GM12878 (cell line): ENCODE measurements at regions not wholly inside any gene's neighbourhood (a gene's known extent, or its start where the extent isn't known, plus 50 kb on each side); places are given as distances from the start of the nearest gene placed in this dataset.

Experiments
- BHLHE40 ChIP-seq, 2 experiments: fragments of 450-650 bp in 1 of 2; IDR thresholded peaks; 2 replicates each; pipeline ENCODE4 v1.6.1; 2011 to 2017; ENCODE audit warnings: low read depth in 2 of 2, borderline replicate concordance in 1 of 2, improper control_type of control experiment in 1 of 2, low read length in 1 of 2, mild to moderate bottlenecking in 1 of 2
- CEBPB ChIP-seq, 2 experiments: fragments of 150-350 bp in 1 of 2; IDR thresholded peaks; 2 replicates each; pipeline ENCODE4 v1.6.1; 2012 to 2014; ENCODE audit warnings: low read depth in 2 of 2, low read length in 2 of 2, borderline replicate concordance in 1 of 2, inconsistent platforms in 1 of 2
- CHD1 ChIP-seq: IDR thresholded peaks from 2 replicates; pipeline ENCODE4 v1.6.1; 2012; ENCODE audit warnings: low read depth, low read length, improper control_type of control experiment
- CHD4 ChIP-seq: fragments of 200-600 bp; sonication (generic); IDR thresholded peaks from 2 replicates; pipeline ENCODE4 v1.6.1; 2016; ENCODE audit warnings: mild to moderate bottlenecking
- GABPA ChIP-seq: IDR thresholded peaks from 2 replicates; pipeline ENCODE4 v1.6.1; 2014; ENCODE audit warnings: antibody characterized with exemption, low read depth, mild to moderate bottlenecking, inconsistent platforms
- MTA2 ChIP-seq: fragments of 450-650 bp; IDR thresholded peaks from 2 replicates; pipeline ENCODE4 v1.6.1; 2016; ENCODE audit warnings: low read depth, mild to moderate bottlenecking, moderate library complexity
- MTA3 ChIP-seq: IDR thresholded peaks from 2 replicates; pipeline ENCODE4 v1.6.1; 2012; ENCODE audit warnings: low read length, inconsistent platforms, borderline replicate concordance
- MXI1 ChIP-seq: fragments of 150-350 bp; IDR thresholded peaks from 2 replicates; pipeline ENCODE4 v1.6.1; 2011; ENCODE audit warnings: low read depth, mild to moderate bottlenecking, inconsistent platforms, low read length, improper control_type of control experiment
- NFYB ChIP-seq: IDR thresholded peaks from 2 replicates; pipeline ENCODE4 v1.6.1; 2011; ENCODE audit warnings: low read depth, mild to moderate bottlenecking, low read length, improper control_type of control experiment, moderate library complexity; ENCODE audit not compliant: insufficient read depth
- NRF1 ChIP-seq: conservative IDR thresholded peaks from 2 replicates; pipeline ENCODE4 v1.6.1; 2011; ENCODE audit warnings: mild to moderate bottlenecking, low read depth, low read length, improper control_type of control experiment
- PAX8 ChIP-seq: fragments of 450-650 bp; IDR thresholded peaks from 2 replicates; pipeline ENCODE4 v1.6.1; 2017; ENCODE audit warnings: mild to moderate bottlenecking, moderate library complexity
- RAD21 ChIP-seq: IDR thresholded peaks from 2 replicates; pipeline ENCODE4 v1.6.1; 2011; ENCODE audit warnings: mild to moderate bottlenecking, low read depth, low read length, moderate library complexity; ENCODE audit not compliant: insufficient read depth
- RUNX3 ChIP-seq: IDR thresholded peaks from 2 replicates; pipeline ENCODE4 v1.6.1; 2012; ENCODE audit warnings: low read length, inconsistent platforms
- SIN3A ChIP-seq: IDR thresholded peaks from 2 replicates; pipeline ENCODE4 v1.6.1; 2012; ENCODE audit warnings: low read depth, low read length, improper control_type of control experiment
- SREBF1 ChIP-seq: IDR thresholded peaks from 2 replicates; pipeline ENCODE4 v1.6.1; 2012; ENCODE audit warnings: mild to moderate bottlenecking, low read length
- SREBF2 ChIP-seq: IDR thresholded peaks from 2 replicates; pipeline ENCODE4 v1.6.1; 2012; ENCODE audit warnings: mild to moderate bottlenecking, low read length
- YBX1 ChIP-seq: fragments of 450-650 bp; IDR thresholded peaks from 2 replicates; pipeline ENCODE4 v1.6.1; 2016; ENCODE audit warnings: antibody characterized with exemption
- YY1 ChIP-seq: IDR thresholded peaks from 2 replicates; pipeline ENCODE4 v1.6.1; 2011; ENCODE audit warnings: low read depth, mild to moderate bottlenecking, low read length
- ZNF207 ChIP-seq: fragments of 450-650 bp; IDR thresholded peaks from 2 replicates; pipeline ENCODE4 v1.6.1; 2014; ENCODE audit warnings: antibody characterized with exemption, mild to moderate bottlenecking, borderline replicate concordance
- ZNF217 ChIP-seq: fragments of 450-650 bp; IDR thresholded peaks from 2 replicates; pipeline ENCODE4 v1.6.1; 2017; ENCODE audit warnings: antibody characterized with exemption, mild to moderate bottlenecking
- ZNF24 ChIP-seq: fragments of 450-650 bp; IDR thresholded peaks from 2 replicates; pipeline ENCODE4 v1.6.1; 2017; ENCODE audit warnings: antibody characterized with exemption, mild to moderate bottlenecking
- ZZZ3 ChIP-seq: IDR thresholded peaks from 2 replicates; pipeline ENCODE4 v1.6.1; 2011; ENCODE audit warnings: low read depth; ENCODE audit not compliant: control insufficient read depth, insufficient read length
- TF ChIP-seq, protein P1 (sequence below): fragments of 450-650 bp; IDR thresholded peaks from 2 replicates; pipeline ENCODE4 v1.6.1; 2016; ENCODE audit warnings: mild to moderate bottlenecking, moderate library complexity, borderline replicate concordance
- TF ChIP-seq, protein P2 (sequence below): IDR thresholded peaks from 2 replicates; pipeline ENCODE4 v1.6.1; 2011; ENCODE audit warnings: borderline replicate concordance, low read depth, mild to moderate bottlenecking, moderate library complexity, mixed read lengths, low read length; ENCODE audit not compliant: insufficient read depth; ENCODE audit errors: extremely low read length
- TF ChIP-seq, protein P3 (sequence below): IDR thresholded peaks from 2 replicates; pipeline ENCODE4 v1.6.1; 2011; ENCODE audit warnings: low read depth, mild to moderate bottlenecking, low read length, moderate library complexity, borderline replicate concordance; ENCODE audit errors: extremely low read depth
- TF ChIP-seq, protein P4 (sequence below): fragments of 450-650 bp; IDR thresholded peaks from 2 replicates; pipeline ENCODE4 v1.6.1; 2017; ENCODE audit warnings: mild to moderate bottlenecking, low read depth, inconsistent platforms; ENCODE audit not compliant: poor library complexity, severe bottlenecking

DNA sequence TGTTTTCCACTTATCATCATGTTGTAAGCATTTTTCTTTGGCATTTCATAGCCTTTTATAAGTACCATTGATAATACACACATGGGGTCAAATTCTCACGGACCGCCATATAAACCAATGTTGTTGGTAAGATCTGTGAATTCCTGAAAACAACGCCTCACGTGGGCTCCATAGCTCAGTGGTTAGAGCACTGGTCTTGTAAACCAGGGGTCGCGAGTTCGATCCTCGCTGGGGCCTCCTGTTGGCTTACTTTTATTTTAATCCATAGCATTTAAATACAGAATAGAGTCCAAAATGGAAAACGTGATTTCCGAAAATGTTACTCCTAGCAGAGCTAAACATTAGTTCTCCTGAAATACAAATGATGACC, 83.1 kb downstream of the HHIPL2 start (continued):
- TF ChIP-seq, protein P1, sequence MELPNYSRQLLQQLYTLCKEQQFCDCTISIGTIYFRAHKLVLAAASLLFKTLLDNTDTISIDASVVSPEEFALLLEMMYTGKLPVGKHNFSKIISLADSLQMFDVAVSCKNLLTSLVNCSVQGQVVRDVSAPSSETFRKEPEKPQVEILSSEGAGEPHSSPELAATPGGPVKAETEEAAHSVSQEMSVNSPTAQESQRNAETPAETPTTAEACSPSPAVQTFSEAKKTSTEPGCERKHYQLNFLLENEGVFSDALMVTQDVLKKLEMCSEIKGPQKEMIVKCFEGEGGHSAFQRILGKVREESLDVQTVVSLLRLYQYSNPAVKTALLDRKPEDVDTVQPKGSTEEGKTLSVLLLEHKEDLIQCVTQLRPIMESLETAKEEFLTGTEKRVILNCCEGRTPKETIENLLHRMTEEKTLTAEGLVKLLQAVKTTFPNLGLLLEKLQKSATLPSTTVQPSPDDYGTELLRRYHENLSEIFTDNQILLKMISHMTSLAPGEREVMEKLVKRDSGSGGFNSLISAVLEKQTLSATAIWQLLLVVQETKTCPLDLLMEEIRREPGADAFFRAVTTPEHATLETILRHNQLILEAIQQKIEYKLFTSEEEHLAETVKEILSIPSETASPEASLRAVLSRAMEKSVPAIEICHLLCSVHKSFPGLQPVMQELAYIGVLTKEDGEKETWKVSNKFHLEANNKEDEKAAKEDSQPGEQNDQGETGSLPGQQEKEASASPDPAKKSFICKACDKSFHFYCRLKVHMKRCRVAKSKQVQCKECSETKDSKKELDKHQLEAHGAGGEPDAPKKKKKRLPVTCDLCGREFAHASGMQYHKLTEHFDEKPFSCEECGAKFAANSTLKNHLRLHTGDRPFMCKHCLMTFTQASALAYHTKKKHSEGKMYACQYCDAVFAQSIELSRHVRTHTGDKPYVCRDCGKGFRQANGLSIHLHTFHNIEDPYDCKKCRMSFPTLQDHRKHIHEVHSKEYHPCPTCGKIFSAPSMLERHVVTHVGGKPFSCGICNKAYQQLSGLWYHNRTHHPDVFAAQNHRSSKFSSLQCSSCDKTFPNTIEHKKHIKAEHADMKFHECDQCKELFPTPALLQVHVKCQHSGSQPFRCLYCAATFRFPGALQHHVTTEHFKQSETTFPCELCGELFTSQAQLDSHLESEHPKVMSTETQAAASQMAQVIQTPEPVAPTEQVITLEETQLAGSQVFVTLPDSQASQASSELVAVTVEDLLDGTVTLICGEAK, result peak; percentile 55; the same call in 1 of the 2 replicates
- TF ChIP-seq ZZZ3 (no peak), MTA2 (no peak), RAD21 (no peak), ZNF217 (no peak), ZNF207 (no peak), YY1 (peak; percentile 80), MXI1 (no peak), GABPA (peak; percentile 38; the same call in 1 of the 2 replicates), NRF1 (no peak), ZNF24 (peak; percentile 97), MTA3 (no peak), PAX8 (no peak), RUNX3 (peak; percentile 89), CHD1 (no peak), YBX1 (no peak), CHD4 (no peak), BHLHE40 (IDR thresholded peaks at IDR 0.05; ENCODE audit: borderline replicate concordance in 1 of 2, low read depth in 2 of 2, low read length in 1 of 2) (peak; percentile 44 to 56; a peak in 2 of 4 replicates), CEBPB (IDR thresholded peaks at IDR 0.05; ENCODE audit: borderline replicate concordance in 1 of 2, low read depth in 2 of 2, low read length in 2 of 2) (no peak), SIN3A (no peak), SREBF2 (peak; percentile 91), SREBF1 (no peak), NFYB (no peak)
- TF ChIP-seq, protein P2, sequence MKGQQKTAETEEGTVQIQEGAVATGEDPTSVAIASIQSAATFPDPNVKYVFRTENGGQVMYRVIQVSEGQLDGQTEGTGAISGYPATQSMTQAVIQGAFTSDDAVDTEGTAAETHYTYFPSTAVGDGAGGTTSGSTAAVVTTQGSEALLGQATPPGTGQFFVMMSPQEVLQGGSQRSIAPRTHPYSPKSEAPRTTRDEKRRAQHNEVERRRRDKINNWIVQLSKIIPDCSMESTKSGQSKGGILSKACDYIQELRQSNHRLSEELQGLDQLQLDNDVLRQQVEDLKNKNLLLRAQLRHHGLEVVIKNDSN, result peak; percentile 73
- TF ChIP-seq, protein P3, sequence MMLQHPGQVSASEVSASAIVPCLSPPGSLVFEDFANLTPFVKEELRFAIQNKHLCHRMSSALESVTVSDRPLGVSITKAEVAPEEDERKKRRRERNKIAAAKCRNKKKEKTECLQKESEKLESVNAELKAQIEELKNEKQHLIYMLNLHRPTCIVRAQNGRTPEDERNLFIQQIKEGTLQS, result peak; percentile 31; the same call in 1 of the 2 replicates
- TF ChIP-seq, protein P4, sequence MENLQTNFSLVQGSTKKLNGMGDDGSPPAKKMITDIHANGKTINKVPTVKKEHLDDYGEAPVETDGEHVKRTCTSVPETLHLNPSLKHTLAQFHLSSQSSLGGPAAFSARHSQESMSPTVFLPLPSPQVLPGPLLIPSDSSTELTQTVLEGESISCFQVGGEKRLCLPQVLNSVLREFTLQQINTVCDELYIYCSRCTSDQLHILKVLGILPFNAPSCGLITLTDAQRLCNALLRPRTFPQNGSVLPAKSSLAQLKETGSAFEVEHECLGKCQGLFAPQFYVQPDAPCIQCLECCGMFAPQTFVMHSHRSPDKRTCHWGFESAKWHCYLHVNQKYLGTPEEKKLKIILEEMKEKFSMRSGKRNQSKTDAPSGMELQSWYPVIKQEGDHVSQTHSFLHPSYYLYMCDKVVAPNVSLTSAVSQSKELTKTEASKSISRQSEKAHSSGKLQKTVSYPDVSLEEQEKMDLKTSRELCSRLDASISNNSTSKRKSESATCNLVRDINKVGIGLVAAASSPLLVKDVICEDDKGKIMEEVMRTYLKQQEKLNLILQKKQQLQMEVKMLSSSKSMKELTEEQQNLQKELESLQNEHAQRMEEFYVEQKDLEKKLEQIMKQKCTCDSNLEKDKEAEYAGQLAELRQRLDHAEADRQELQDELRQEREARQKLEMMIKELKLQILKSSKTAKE, result peak; percentile 45
